RWPE2 (cell line): ENCODE measurements at regions not wholly inside any gene's neighbourhood (a gene's known extent, or its start where the extent isn't known, plus 50 kb on each side); places are given as distances from the start of the nearest gene placed in this dataset.

Experiments used
- ATAC-seq: fragments of 200-7000 bp; cut with Tn5 transposase; 3 replicates; pipeline ENCODE4 v1.9.1; 2021; ENCODE audit warnings: low read depth
- DNase-seq: peaks from one replicate; pipeline ENCODE4 v3.0.0-alpha.2; 2020; ENCODE audit warnings: low spot score
- H3K27ac ChIP-seq: fragments of 450-650 bp; 2 replicates; pipeline ENCODE4 v1.5.1; 2017; ENCODE audit warnings: mild to moderate bottlenecking; ENCODE audit not compliant: poor library complexity, severe bottlenecking
- H3K27me3 ChIP-seq: fragments of 250-450 bp; sonication (Bioruptor Pico); 2 replicates; pipeline ENCODE4 v1.5.1; 2021; ENCODE audit warnings: mild to moderate bottlenecking, moderate library complexity; ENCODE audit not compliant: insufficient read depth, poor library complexity, severe bottlenecking
- H3K36me3 ChIP-seq: fragments of 250-450 bp; sonication (Bioruptor Pico); 2 replicates; pipeline ENCODE4 v1.5.1; 2020; ENCODE audit warnings: low read depth, mild to moderate bottlenecking, moderate library complexity
- H3K4me1 ChIP-seq: fragments of 250-450 bp; sonication (Bioruptor Pico); 2 replicates; pipeline ENCODE4 v1.5.1; 2021; ENCODE audit warnings: mild to moderate bottlenecking, moderate library complexity; ENCODE audit not compliant: insufficient read depth, poor library complexity, severe bottlenecking
- H3K4me3 ChIP-seq: fragments of 250-450 bp; sonication (Bioruptor Pico); 2 replicates; pipeline ENCODE4 v1.5.1; 2021; ENCODE audit warnings: mild to moderate bottlenecking, moderate library complexity; ENCODE audit not compliant: severe bottlenecking
- H3K9me3 ChIP-seq: fragments of 250-450 bp; sonication (Bioruptor Pico); 2 replicates; pipeline ENCODE4 v1.5.1; 2021; ENCODE audit warnings: mild to moderate bottlenecking, moderate library complexity; ENCODE audit not compliant: severe bottlenecking
- TF ChIP-seq, protein P1 (sequence below): fragments of 450-650 bp; IDR thresholded peaks from one replicate; pipeline ENCODE4 v1.5.1; 2017; ENCODE audit warnings: mild to moderate bottlenecking, moderate library complexity; ENCODE audit not compliant: poor library complexity, severe bottlenecking

DNA sequence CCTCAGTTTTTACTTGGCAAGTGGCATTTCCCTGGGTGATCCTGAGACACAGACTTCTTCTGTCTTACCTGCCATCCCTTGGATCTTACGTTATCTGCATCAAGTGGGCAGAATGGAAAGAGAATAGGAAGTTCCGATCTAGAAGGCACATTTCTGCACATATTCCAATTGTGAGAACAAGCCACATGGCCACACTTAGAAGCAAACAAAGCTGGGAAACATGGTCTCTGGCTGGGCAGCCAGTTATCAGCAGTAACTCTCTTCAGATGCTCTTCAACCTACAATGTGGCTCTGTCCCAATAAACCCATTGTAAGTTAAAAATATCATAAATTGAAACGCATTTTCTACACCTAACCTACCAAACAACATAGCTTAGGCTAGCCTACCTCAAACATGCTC is 67.3 kb upstream of the CCN6 start:
- no peaks in the 10 kb centered on the region for H3K36me3 ChIP-seq
- TF ChIP-seq, protein P1, sequence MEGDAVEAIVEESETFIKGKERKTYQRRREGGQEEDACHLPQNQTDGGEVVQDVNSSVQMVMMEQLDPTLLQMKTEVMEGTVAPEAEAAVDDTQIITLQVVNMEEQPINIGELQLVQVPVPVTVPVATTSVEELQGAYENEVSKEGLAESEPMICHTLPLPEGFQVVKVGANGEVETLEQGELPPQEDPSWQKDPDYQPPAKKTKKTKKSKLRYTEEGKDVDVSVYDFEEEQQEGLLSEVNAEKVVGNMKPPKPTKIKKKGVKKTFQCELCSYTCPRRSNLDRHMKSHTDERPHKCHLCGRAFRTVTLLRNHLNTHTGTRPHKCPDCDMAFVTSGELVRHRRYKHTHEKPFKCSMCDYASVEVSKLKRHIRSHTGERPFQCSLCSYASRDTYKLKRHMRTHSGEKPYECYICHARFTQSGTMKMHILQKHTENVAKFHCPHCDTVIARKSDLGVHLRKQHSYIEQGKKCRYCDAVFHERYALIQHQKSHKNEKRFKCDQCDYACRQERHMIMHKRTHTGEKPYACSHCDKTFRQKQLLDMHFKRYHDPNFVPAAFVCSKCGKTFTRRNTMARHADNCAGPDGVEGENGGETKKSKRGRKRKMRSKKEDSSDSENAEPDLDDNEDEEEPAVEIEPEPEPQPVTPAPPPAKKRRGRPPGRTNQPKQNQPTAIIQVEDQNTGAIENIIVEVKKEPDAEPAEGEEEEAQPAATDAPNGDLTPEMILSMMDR, result no peak
- H3K9me3 ChIP-seq, result no peaks in the 10 kb centered on the region
- DNase-seq (no peak), ATAC-seq (no peak)
- no peak overlapping the region for H3K4me3 ChIP-seq
- no peaks in the 10 kb centered on the region for H3K27me3 ChIP-seq
- H3K27ac ChIP-seq, result peak overlapping the region; percentile 96
- H3K4me1 ChIP-seq, result peaks cover 38% of the 10 kb centered on the region

DNA sequence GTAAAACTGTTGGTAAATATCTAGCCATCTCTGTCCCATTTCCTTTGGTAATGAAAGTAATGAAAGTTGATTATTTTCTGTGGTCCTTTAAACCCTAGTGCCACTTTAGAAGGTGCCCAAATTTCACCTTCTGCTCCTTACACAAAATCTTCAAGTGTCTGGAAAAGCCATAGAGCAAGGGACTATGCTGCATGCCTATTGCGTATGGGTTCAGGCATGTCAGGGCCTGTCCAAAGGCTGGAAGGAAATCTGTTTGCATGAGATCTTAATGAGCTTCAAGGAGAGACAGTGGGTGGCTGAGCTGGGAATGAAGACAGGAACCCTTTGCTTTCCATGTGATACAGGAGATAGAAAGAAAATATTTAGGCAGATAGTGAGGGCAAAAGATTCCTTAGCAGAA is 66.6 kb upstream of the CCN6 start:
- Histone ChIP-seq H3K4me1 (peaks cover 38% of the 10 kb centered on the region), H3K4me3 (no peak overlapping the region), H3K27ac (peak overlapping the region; percentile 96), H3K36me3 (no peaks in the 10 kb centered on the region), H3K9me3 (no peaks in the 10 kb centered on the region), H3K27me3 (no peaks in the 10 kb centered on the region)
- DNase-seq, result no peak
- TF ChIP-seq, protein P1, result no peak
- ATAC-seq, result peak; percentile 74

DNA sequence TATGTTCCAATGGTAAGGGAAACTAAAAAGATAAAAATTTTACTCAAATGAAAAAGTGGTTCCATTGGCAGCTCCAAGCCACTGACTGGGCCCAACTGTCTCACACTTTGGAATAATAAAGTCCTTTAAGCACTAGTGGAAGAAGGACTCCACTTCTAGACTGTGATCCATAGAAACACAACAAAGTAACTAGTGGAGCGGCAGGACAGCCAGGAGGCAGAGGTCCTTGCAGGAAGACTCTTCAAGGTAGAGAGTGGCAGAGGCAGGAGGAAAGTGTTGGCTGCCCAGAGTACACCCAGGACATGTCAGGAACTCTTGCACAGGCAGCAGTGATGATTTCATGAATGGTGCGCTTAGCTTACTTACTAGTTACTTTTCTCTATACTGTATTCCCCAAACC is 65.0 kb upstream of the CCN6 start:
- Histone ChIP-seq H3K9me3 (no peaks in the 10 kb centered on the region), H3K4me3 (no peak overlapping the region), H3K36me3 (no peaks in the 10 kb centered on the region), H3K27me3 (no peaks in the 10 kb centered on the region), H3K27ac (no peak overlapping the region), H3K4me1 (peaks cover 40% of the 10 kb centered on the region)
- TF ChIP-seq, protein P1, result no peak
- ATAC-seq (no peak), DNase-seq (no peak)

DNA sequence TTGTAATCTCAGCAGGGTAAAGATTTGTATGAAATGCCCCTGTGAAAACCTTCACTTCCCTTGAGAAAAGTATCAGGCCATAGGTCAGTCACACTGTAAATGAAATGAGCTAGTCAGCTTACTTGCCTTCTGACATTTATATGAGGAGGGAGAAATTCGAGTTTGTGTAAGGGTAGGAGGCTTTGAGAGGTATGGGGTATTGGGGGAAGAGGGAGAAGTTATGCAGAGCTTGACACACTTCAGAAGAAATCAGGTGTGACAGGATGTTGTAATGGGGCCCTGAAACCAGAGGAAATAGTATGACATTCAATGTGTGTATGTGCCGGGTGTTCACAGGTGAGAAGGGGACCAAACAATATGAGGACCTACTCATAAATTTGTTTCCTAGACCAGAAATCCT is 64.2 kb upstream of the CCN6 start:
- no peak overlapping the region for H3K4me3 ChIP-seq
- no peak for DNase-seq
- H3K27ac ChIP-seq, result no peak overlapping the region
- H3K36me3 ChIP-seq, result no peaks in the 10 kb centered on the region
- no peaks in the 10 kb centered on the region for H3K9me3 ChIP-seq
- no peaks in the 10 kb centered on the region for H3K27me3 ChIP-seq
- TF ChIP-seq, protein P1, result no peak
- peaks cover 36% of the 10 kb centered on the region for H3K4me1 ChIP-seq
- no peak for ATAC-seq

DNA sequence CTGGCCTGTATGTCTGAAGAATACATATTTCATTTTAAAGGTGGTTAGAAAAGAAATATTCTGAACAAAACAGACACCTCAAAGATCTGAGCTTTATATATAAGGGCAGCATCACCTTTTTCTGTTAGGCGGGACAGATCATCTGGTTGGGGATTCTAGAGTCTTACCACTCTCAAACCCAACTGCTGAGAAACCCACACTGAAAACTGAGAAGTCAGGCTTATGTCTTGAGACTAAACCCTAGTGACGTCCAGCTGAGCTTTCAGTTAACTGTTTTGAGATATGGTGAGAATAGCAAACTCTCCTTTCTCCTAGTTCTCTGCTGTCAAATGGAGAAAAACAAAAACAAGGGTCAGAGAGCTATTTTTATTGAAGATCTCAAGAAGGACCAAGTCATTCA is 63.7 kb upstream of the CCN6 start:
- TF ChIP-seq, protein P1, result no peak
- ATAC-seq (no peak), DNase-seq (no peak)
- Histone ChIP-seq H3K9me3 (no peaks in the 10 kb centered on the region), H3K27ac (no peak overlapping the region), H3K4me3 (no peak overlapping the region), H3K36me3 (no peaks in the 10 kb centered on the region), H3K4me1 (peaks cover 37% of the 10 kb centered on the region), H3K27me3 (no peaks in the 10 kb centered on the region)
